ENCODE measurements at regions not wholly inside any gene's neighbourhood (a gene's known extent, or its start where the extent isn't known, plus 50 kb on each side); places are given as distances from the start of the nearest gene placed in this dataset.

- no peak for TF ChIP-seq EZH2phosphoT487 (IDR thresholded peaks at IDR 0.05; ENCODE audit: borderline replicate concordance, low read length)
- no peak for TF ChIP-seq CTCF (conservative IDR thresholded peaks at IDR 0.05; ENCODE audit: low read depth, low read length)
- TF ChIP-seq EZH2 (IDR thresholded peaks at IDR 0.05; ENCODE audit: low read length, unreplicated experiment): no peak
Measured at GRCh38 chrX:55161581-55161980, 58.6 kb upstream of the PAGE5 start.

Data from PC-3 (cell line).